Activated CD4-positive, alpha-beta T cell treated with anti-CD3 and anti-CD28 coated beads, Interleukin-10, Interleukin-2, amounts not matched to agents 100 ng/mL and 50 ng/mL, durations not matched to agents 16 hours and 8 hours (primary cell): ENCODE measurements at regions not wholly inside any gene's neighbourhood (a gene's known extent, or its start where the extent isn't known, plus 50 kb on each side); places are given as distances from the start of the nearest gene placed in this dataset.
A peak's percentile ranks its signal among the peaks of the same experiment; 100 is the strongest.

ENCODE experiments used
- DNase-seq: peaks from one replicate; pipeline ENCODE4 v3.0.0-alpha.2; 2020

DNA sequence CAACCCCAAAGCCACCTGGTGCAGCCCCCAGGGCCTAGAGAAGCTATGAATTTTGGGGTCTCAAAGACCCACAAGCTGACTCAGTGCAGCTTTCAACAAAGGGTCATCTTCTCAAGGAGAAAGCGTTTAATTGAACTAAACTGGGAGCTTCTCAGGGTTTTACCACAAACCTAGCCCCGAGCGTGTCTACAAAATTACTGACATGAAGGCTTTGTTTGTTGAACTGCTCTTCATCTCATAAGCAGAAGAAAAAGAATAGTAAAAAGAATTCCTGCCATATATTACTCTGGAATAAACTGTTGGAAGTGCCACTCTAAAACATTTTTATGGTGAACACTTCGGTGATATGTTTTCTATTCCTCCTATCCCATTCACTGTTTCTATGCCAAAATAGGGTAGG lies 50.8 kb upstream of the INCENP start:
- no peak for DNase-seq

DNA sequence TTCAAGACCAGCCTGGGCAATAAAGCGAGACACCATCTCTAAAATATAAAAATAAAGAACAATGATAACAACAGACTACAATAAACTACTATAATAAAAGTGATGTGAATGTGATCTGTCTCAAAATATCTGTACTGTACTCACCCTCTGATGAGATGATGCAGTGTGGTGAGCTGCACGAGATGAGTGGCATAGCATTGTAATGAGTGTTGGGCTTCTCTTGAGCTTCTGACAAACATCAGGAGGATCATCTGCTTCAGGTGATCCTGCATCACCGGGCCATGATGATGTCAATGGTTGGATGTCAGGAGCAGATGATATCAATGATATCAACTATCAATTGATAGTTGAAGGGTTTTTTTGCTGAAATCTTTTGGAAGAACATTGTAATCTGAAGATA lies 52.4 kb upstream of the INCENP start:
- peak; percentile 11 for DNase-seq

GRCh38 chr11:62069986-62070919 lies 53.6 kb upstream of the INCENP start:
- no peak for DNase-seq

- peak; percentile 64 for DNase-seq
Observed at GRCh38 chr11:62069374-62069773, 54.4 kb upstream of the INCENP start.

GRCh38 chr11:62068730-62069129 lies 55.1 kb upstream of the INCENP start:
- peak; percentile 7 for DNase-seq

DNA sequence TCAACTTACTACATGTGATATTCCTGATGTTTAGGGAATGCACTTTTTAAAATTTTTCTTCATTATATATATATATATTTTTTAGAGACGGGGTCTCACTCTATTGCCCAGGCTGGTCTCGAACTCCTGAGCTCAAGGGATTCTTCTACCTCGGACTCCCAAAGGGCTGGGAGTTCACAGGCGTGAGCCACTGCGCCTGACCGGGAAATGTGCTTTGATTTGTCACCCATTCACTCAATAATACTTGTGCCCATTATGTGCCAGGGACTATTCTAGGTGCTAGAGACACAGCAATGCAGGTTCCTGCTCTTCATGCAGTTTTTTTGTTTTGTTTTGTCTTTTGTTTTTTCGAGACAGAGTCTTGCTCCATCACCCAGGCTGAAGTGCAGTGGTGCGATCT lies 56.1 kb upstream of the INCENP start:
- DNase-seq = no peak

DNA sequence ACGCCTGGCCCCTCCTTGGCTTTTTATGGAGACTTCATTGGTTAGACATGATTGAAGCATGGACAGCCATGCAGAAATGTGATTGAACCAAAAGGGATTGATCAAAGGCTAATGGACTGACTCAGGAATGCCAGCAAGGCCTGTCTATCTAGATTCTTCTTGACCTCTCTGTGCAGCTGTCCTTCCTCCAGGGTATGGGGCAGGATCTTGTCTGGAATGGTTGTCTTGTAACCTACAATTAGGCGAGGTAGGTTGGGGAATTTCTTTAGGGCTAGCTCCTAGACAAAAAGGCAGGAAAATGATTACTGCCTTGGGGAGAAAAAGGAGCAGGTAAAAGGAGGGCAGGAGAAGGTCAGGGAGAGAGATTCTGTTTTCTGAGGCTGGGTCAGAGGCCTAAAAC lies 59.6 kb upstream of the INCENP start:
- DNase-seq = no peak

DNA sequence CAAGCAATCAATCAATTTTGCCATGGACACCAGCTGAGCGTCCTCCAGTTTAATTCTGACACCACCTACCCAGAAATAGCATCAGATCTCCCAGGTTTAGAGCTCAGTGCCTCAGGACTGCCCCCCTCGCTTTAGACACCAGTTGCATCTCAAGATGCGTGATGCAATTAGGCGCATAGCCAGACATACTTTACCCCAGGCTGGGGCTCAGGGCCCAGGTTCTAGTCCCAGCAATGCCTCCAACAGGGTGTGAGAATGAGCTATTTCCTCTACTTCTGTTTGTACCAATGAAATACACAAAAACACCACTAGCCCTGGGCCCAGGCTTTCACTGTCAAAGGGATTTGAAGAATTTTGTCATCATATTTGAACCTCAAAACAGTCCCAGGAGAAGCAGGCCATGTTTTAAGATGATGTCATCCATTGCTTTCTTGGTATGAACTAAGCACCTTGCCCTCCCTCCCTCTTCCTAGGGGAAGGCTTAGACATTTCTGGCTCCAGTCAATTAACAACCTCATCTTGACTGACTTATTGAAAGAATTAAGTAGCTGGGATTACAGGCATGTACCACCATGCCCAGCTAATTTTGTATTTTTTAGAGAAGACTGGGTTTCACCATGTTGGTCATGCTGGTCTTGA lies 61.5 kb upstream of the INCENP start:
- DNase-seq = peak; percentile 28

GRCh38 chr11:62061356-62062222 lies 62.2 kb upstream of the INCENP start:
- DNase-seq = no peak

- no peak for DNase-seq
Observed at GRCh38 chr11:62057069-62057468, 66.7 kb upstream of the INCENP start.

GRCh38 chr11:62055970-62056369 lies 67.8 kb upstream of the INCENP start:
- DNase-seq = no peak

DNA sequence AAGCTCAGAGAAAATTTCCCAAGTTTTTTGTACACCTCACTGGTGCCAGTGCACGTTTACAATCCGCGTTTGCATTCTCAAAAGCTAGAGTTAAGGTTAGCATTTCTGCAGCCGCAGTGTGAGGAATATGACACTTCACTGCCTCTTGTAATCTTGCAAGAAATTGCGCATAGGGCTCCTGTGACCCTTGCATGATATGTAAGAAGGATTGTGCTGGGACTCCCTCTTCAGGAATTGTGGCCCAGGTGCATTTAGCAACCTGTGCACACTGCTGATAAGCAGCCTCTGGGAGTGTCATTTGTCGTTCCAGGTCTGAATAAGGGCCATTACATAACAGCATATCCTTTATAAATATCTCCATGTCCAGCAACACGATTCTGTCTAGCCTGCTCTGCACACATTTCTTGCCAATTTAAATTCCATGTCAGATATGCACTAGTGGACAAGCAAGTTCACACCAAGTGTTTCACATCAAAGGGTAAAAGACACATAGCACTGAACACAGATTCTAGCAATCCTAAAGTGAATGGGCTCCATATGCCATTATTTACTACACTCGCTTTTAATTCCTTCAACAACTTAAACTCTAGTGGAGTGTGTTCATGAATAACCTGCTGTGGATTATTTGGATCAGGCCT lies 69.2 kb upstream of the INCENP start:
- DNase-seq = peak; percentile 12

- DNase-seq = no peak
Observed at GRCh38 chr11:62054081-62054480, 69.7 kb upstream of the INCENP start.

- DNase-seq = no peak
Observed at GRCh38 chr11:62050716-62051115, 73.1 kb upstream of the INCENP start.

- no peak for DNase-seq
Observed at GRCh38 chr11:62048100-62048499, 75.7 kb upstream of the INCENP start.

GRCh38 chr11:62046568-62047100 lies 77.2 kb upstream of the INCENP start:
- DNase-seq = no peak

DNA sequence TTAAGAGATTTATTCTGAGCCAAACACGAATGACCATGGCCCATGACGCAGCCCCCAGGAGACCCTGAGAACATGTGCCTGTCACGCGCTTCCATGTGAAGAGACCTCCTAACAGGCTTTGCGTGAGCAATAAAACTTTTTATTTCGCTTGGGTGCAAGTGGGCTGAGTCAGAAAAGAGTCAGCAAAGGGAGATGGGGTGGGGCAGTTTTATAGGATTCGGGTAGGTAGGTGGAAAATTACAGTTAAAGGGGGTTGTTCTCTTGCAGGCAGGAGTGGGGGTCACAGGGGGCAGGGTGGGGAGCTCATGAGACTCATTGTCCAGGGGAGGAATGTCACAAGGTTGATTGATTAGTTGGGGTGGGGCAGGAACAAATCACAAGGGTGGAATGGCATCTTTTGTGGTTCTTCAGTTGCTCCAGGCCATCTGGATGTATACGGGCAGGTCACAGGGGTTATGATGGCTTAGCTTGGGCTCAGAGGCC lies 77.2 kb upstream of the FTH1 start:
- DNase-seq = no peak

DNA sequence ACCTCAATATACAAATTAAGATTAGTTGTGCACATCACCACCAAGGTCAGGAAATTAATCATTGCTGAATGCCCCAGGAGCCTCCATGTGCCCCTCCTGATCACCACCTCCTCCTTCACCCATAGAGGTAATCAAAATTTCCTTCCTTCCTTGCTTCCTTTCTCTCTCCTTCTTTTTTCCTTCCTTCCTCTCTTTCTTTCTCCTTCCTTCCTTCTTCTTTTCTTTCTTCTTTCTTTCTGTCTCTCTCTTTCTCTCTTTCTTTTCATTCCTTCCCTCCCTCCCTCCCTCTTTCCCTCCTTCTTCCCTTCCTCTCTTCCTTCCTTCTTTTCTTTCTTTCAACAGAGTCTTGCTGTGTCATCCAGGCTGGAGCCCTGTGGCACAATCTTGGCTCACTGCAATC lies 67.9 kb upstream of the FTH1 start:
- DNase-seq = no peak

DNA sequence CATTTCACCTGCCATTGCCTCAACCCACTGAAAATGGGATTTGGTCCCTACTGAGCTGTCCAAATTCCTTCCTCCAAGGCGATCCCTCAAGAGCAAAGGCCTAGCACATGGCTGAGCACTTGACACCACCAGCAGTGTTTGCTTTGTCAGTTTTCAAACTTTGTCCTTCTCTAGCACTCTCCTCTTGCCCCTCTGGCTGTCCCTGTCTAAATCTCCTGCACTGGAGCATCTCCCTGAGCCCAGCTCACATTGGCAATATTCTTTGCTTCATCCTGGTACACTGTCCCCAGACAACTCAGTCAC lies 66.6 kb upstream of the FTH1 start:
- DNase-seq = no peak

DNA sequence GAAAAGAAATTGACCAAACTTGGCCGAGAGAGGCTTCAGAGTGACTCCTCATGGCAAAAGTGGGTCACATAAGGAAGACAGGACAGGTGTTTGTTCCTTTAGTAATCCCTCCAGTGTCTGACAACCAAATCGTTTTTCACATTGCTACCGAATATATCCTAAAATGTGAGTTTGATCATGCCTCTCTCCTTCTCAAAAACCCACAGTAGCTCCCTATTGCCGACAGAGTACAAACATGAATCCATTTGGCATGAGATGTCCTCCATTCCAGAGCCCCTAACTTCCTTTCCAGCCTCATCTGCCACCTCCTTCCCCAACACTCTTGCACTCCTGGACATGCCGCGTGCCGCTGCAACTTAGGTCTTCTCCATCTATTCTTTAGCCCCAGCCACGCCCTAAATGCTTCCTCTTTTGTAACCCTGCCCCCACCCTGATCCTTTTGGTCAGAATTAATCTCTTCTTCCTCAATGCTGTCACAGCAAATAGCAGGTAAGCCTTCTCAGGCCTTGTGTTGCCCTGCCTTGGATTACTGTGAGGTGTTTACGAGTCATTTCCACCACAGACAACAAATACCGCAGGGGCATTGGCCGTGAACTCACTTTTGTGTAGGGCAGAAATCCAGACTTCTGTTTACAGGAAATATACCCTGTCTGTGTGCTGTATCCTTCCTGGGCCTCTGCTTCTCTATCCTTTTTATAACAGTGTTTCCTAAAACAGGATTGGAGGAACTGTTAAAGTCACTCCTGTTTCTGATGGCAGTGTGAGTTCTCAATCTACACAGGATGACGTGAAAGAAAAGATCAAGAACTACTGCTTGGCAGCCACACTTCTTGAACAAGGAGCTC lies 66.0 kb upstream of the FTH1 start:
- DNase-seq = peak; percentile 4

- no peak for DNase-seq
Observed at GRCh38 chr11:62030071-62030684, 62.7 kb upstream of the FTH1 start.
